ENCODE measurements at regions not wholly inside any gene's neighbourhood (a gene's known extent, or its start where the extent isn't known, plus 50 kb on each side); places are given as distances from the start of the nearest gene placed in this dataset.

DNA sequence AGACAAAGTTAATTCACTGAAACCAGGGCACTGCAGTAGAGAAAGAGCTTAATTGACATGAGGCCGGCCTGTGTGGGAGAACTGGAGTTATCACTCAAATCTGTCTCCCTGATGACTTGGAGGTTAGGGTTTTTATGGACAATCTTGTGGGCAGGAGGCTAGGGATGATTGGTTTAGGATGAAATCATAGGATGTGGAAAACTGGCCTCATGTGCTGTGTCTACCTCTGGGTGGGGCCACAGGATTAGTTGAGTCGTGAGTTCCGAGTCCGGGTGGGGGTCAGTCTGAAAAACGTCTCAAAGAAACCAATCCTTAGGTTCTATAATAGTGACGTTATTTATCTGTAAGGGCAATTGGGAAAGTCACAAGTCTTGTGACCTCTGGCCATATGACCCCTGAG is 68.1 kb downstream of the UCHL1 start:
- no peak for ATAC-seq
- TF ChIP-seq ZNF565 (CRISPR knock-in tag; conservative IDR thresholded peaks at IDR 0.05; ENCODE audit: low read depth) = no peak

DNA sequence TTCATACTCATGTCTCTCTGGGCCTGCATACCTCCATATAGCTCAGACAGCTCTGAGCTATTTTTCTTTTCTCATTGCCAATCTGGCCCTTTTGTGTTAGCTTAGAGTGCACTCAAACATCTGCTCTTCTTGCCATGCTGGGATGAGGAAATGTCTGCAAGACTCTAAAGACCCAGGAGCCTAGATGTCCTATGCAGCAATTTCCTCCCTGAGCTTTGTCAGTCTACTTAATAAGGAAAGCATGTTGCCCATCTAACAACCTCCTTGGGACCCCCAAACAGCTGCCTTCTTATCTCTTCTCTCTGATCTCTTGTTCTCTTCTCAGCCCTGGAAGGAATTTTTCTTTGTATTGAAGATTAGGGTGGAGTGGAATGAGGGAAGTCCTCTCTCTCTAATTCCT is 69.2 kb downstream of the UCHL1 start:
- TF ChIP-seq, protein P1, sequence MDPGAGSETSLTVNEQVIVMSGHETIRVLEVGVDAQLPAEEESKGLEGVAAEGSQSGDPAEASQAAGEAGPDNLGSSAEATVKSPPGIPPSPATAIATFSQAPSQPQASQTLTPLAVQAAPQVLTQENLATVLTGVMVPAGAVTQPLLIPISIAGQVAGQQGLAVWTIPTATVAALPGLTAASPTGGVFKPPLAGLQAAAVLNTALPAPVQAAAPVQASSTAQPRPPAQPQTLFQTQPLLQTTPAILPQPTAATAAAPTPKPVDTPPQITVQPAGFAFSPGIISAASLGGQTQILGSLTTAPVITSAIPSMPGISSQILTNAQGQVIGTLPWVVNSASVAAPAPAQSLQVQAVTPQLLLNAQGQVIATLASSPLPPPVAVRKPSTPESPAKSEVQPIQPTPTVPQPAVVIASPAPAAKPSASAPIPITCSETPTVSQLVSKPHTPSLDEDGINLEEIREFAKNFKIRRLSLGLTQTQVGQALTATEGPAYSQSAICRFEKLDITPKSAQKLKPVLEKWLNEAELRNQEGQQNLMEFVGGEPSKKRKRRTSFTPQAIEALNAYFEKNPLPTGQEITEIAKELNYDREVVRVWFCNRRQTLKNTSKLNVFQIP (CRISPR knock-in tag; IDR thresholded peaks at IDR 0.05; ENCODE audit: borderline replicate concordance, low read depth) = no peak
- TF ChIP-seq CSDC2 (CRISPR knock-in tag; IDR thresholded peaks at IDR 0.05) = no peak
- no peak for TF ChIP-seq PPARA (CRISPR knock-in tag; IDR thresholded peaks at IDR 0.05; ENCODE audit: borderline replicate concordance)
- no peak for TF ChIP-seq SNAI2 (CRISPR knock-in tag; IDR thresholded peaks at IDR 0.05)
- TF ChIP-seq ZNF70 (CRISPR knock-in tag; IDR thresholded peaks at IDR 0.05) = no peak
- TF ChIP-seq, protein P2, sequence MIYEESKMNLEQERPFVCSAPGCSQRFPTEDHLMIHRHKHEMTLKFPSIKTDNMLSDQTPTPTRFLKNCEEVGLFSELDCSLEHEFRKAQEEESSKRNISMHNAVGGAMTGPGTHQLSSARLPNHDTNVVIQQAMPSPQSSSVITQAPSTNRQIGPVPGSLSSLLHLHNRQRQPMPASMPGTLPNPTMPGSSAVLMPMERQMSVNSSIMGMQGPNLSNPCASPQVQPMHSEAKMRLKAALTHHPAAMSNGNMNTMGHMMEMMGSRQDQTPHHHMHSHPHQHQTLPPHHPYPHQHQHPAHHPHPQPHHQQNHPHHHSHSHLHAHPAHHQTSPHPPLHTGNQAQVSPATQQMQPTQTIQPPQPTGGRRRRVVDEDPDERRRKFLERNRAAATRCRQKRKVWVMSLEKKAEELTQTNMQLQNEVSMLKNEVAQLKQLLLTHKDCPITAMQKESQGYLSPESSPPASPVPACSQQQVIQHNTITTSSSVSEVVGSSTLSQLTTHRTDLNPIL (CRISPR knock-in tag; IDR thresholded peaks at IDR 0.05; ENCODE audit: low read depth) = no peak
- TF ChIP-seq ZFP30 (CRISPR knock-in tag; IDR thresholded peaks at IDR 0.05) = no peak
- no peak for TF ChIP-seq RARB (CRISPR knock-in tag; IDR thresholded peaks at IDR 0.05)
- no peak for TF ChIP-seq ARNTL (CRISPR knock-in tag; IDR thresholded peaks at IDR 0.05; ENCODE audit: borderline replicate concordance, low read depth)
- TF ChIP-seq TOX (CRISPR knock-in tag; IDR thresholded peaks at IDR 0.05; ENCODE audit: borderline replicate concordance) = no peak
- no peak for TF ChIP-seq ZC3H10 (CRISPR knock-in tag; IDR thresholded peaks at IDR 0.05)
- no peak for TF ChIP-seq GLIS3 (CRISPR knock-in tag; IDR thresholded peaks at IDR 0.05)
- TF ChIP-seq, protein P3, sequence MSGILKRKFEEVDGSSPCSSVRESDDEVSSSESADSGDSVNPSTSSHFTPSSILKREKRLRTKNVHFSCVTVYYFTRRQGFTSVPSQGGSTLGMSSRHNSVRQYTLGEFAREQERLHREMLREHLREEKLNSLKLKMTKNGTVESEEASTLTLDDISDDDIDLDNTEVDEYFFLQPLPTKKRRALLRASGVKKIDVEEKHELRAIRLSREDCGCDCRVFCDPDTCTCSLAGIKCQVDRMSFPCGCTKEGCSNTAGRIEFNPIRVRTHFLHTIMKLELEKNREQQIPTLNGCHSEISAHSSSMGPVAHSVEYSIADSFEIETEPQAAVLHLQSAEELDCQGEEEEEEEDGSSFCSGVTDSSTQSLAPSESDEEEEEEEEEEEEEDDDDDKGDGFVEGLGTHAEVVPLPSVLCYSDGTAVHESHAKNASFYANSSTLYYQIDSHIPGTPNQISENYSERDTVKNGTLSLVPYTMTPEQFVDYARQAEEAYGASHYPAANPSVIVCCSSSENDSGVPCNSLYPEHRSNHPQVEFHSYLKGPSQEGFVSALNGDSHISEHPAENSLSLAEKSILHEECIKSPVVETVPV (CRISPR knock-in tag; IDR thresholded peaks at IDR 0.05) = no peak
- TF ChIP-seq, protein P4, sequence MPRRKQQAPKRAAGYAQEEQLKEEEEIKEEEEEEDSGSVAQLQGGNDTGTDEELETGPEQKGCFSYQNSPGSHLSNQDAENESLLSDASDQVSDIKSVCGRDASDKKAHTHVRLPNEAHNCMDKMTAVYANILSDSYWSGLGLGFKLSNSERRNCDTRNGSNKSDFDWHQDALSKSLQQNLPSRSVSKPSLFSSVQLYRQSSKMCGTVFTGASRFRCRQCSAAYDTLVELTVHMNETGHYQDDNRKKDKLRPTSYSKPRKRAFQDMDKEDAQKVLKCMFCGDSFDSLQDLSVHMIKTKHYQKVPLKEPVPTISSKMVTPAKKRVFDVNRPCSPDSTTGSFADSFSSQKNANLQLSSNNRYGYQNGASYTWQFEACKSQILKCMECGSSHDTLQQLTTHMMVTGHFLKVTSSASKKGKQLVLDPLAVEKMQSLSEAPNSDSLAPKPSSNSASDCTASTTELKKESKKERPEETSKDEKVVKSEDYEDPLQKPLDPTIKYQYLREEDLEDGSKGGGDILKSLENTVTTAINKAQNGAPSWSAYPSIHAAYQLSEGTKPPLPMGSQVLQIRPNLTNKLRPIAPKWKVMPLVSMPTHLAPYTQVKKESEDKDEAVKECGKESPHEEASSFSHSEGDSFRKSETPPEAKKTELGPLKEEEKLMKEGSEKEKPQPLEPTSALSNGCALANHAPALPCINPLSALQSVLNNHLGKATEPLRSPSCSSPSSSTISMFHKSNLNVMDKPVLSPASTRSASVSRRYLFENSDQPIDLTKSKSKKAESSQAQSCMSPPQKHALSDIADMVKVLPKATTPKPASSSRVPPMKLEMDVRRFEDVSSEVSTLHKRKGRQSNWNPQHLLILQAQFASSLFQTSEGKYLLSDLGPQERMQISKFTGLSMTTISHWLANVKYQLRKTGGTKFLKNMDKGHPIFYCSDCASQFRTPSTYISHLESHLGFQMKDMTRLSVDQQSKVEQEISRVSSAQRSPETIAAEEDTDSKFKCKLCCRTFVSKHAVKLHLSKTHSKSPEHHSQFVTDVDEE (CRISPR knock-in tag; IDR thresholded peaks at IDR 0.05) = no peak
- TF ChIP-seq, protein P5, sequence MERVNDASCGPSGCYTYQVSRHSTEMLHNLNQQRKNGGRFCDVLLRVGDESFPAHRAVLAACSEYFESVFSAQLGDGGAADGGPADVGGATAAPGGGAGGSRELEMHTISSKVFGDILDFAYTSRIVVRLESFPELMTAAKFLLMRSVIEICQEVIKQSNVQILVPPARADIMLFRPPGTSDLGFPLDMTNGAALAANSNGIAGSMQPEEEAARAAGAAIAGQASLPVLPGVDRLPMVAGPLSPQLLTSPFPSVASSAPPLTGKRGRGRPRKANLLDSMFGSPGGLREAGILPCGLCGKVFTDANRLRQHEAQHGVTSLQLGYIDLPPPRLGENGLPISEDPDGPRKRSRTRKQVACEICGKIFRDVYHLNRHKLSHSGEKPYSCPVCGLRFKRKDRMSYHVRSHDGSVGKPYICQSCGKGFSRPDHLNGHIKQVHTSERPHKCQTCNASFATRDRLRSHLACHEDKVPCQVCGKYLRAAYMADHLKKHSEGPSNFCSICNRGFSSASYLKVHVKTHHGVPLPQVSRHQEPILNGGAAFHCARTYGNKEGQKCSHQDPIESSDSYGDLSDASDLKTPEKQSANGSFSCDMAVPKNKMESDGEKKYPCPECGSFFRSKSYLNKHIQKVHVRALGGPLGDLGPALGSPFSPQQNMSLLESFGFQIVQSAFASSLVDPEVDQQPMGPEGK (CRISPR knock-in tag; IDR thresholded peaks at IDR 0.05; ENCODE audit: borderline replicate concordance) = no peak
- no peak for TF ChIP-seq TCF4 (CRISPR knock-in tag; IDR thresholded peaks at IDR 0.05; ENCODE audit: borderline replicate concordance)
- no peak for TF ChIP-seq OSR1 (CRISPR knock-in tag; IDR thresholded peaks at IDR 0.05)
- TF ChIP-seq ISL1 (CRISPR knock-in tag; IDR thresholded peaks at IDR 0.05) = no peak
- no peak for TF ChIP-seq ZNF565 (CRISPR knock-in tag; conservative IDR thresholded peaks at IDR 0.05; ENCODE audit: low read depth)
- TF ChIP-seq ZFP3 (CRISPR knock-in tag; IDR thresholded peaks at IDR 0.05) = no peak
- no peak for ATAC-seq

DNA sequence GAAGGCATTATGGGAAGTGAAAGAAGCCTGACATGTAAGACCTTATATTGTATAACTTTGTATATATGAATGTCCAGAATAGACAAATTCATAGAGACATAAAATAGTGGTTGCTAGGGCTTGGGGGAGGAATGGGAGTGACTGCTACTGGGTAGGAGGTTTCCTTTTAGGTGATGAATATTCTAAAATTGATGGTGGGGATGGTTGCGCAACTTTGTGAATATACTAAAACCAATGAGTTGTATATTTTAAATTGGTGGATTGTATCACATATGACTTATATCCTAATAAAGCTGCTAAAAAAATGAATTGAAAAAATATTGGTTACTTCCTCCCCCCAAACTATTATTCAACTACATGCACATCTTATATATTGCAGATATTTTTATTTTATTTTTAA is 70.0 kb downstream of the UCHL1 start:
- TF ChIP-seq ESRRG (CRISPR knock-in tag; IDR thresholded peaks at IDR 0.05) = no peak
- no peak for TF ChIP-seq ARNTL (CRISPR knock-in tag; IDR thresholded peaks at IDR 0.05; ENCODE audit: borderline replicate concordance, low read depth)
- TF ChIP-seq, protein P4 (CRISPR knock-in tag; IDR thresholded peaks at IDR 0.05) = no peak
- TF ChIP-seq, protein P1 (CRISPR knock-in tag; IDR thresholded peaks at IDR 0.05; ENCODE audit: borderline replicate concordance, low read depth) = no peak
- TF ChIP-seq ISL1 (CRISPR knock-in tag; IDR thresholded peaks at IDR 0.05) = no peak
- TF ChIP-seq ZC3H10 (CRISPR knock-in tag; IDR thresholded peaks at IDR 0.05) = no peak
- no peak for TF ChIP-seq RARB (CRISPR knock-in tag; IDR thresholded peaks at IDR 0.05)
- no peak for TF ChIP-seq ZNF8 (CRISPR knock-in tag; IDR thresholded peaks at IDR 0.05)
- TF ChIP-seq, protein P2 (CRISPR knock-in tag; IDR thresholded peaks at IDR 0.05; ENCODE audit: low read depth) = no peak
- TF ChIP-seq SNAI2 (CRISPR knock-in tag; IDR thresholded peaks at IDR 0.05) = no peak
- no peak for TF ChIP-seq TOX (CRISPR knock-in tag; IDR thresholded peaks at IDR 0.05; ENCODE audit: borderline replicate concordance)
- TF ChIP-seq ZFP3 (CRISPR knock-in tag; IDR thresholded peaks at IDR 0.05) = no peak
- no peak for TF ChIP-seq OSR1 (CRISPR knock-in tag; IDR thresholded peaks at IDR 0.05)
- TF ChIP-seq GLIS3 (CRISPR knock-in tag; IDR thresholded peaks at IDR 0.05) = no peak
- ATAC-seq = no peak
